ENCODE measurements at regions not wholly inside any gene's neighbourhood (a gene's known extent, or its start where the extent isn't known, plus 50 kb on each side); places are given as distances from the start of the nearest gene placed in this dataset.
"Not testable (repeated sequence)": the region's sequence is repeated elsewhere in the genome, so short reads cannot be mapped to it uniquely, and the experiment has no call there.

GRCh38 chr3:76523337-76523736 lies 516.6 kb upstream of the ROBO2 start:
- Histone ChIP-seq H3K9me3 (replicated peaks in 1 of 3) (no peaks in the 10 kb centered on the region), H3K36me3 (replicated peaks in 1 of 2) (no peaks in the 10 kb centered on the region), H3K27me3 (no peaks in the 10 kb centered on the region), H3K4me1 (replicated peaks in 1 of 2) (no peaks in the 10 kb centered on the region), H3K4me3 (no peak overlapping the region), H3K27ac (no peak overlapping the region)
- no peak for TF ChIP-seq POLR2A (IDR thresholded peaks at IDR 0.05)
- TF ChIP-seq CTCF (IDR thresholded peaks at IDR 0.05): no peak
- DNase-seq: no peak
- 51 to 64% (median 55%) methylated on average over 1 of the region's 1 CpG for WGBS, 4 donors
- intact Hi-C loops (cut with DNase I): no loop called here

GRCh38 chr3:76525726-76526125 lies 514.2 kb upstream of the ROBO2 start:
- 70 to 77% (median 75%) methylated on average over 2 of the region's 2 CpGs for WGBS, 4 donors
- intact Hi-C loops (cut with DNase I): no loop called here
- TF ChIP-seq POLR2A (IDR thresholded peaks at IDR 0.05) (no peak), CTCF (IDR thresholded peaks at IDR 0.05) (no peak)
- H3K27ac ChIP-seq: no peak overlapping the region
- H3K36me3 ChIP-seq (replicated peaks in 1 of 2): no peaks in the 10 kb centered on the region
- no peaks in the 10 kb centered on the region for H3K27me3 ChIP-seq
- no peak for DNase-seq
- no peaks in the 10 kb centered on the region for H3K4me1 ChIP-seq (replicated peaks in 1 of 2)
- no peaks in the 10 kb centered on the region for H3K9me3 ChIP-seq (replicated peaks in 1 of 3)
- no peak overlapping the region for H3K4me3 ChIP-seq

GRCh38 chr3:76527773-76528172 lies 512.1 kb upstream of the ROBO2 start:
- Histone ChIP-seq H3K9me3 (replicated peaks in 1 of 3) (no peaks in the 10 kb centered on the region), H3K4me3 (no peak overlapping the region), H3K27ac (no peak overlapping the region), H3K36me3 (replicated peaks in 1 of 2) (no peaks in the 10 kb centered on the region), H3K4me1 (replicated peaks in 1 of 2) (no peaks in the 10 kb centered on the region), H3K27me3 (no peaks in the 10 kb centered on the region)
- no peak for DNase-seq
- intact Hi-C loops (cut with DNase I): no loop called here
- TF ChIP-seq CTCF (IDR thresholded peaks at IDR 0.05): no peak
- no peak for TF ChIP-seq POLR2A (IDR thresholded peaks at IDR 0.05)

- no peak for DNase-seq
- Histone ChIP-seq H3K4me3 (no peak overlapping the region), H3K27me3 (no peaks in the 10 kb centered on the region), H3K4me1 (replicated peaks in 1 of 2) (no peaks in the 10 kb centered on the region), H3K36me3 (replicated peaks in 1 of 2) (no peaks in the 10 kb centered on the region), H3K9me3 (replicated peaks in 1 of 3) (no peaks in the 10 kb centered on the region), H3K27ac (no peak overlapping the region)
- TF ChIP-seq CTCF (IDR thresholded peaks at IDR 0.05): no peak
- TF ChIP-seq POLR2A (IDR thresholded peaks at IDR 0.05): no peak
- intact Hi-C loops (cut with DNase I): no loop called here
- 39 to 60% (median 51%) methylated on average over 2 of the region's 2 CpGs for WGBS, 4 donors
Observed at GRCh38 chr3:76532158-76532822, 507.6 kb upstream of the ROBO2 start.

GRCh38 chr3:76533710-76534109 lies 506.2 kb upstream of the ROBO2 start:
- H3K4me3 ChIP-seq; H3K9me3 ChIP-seq (replicated peaks in 1 of 3); H3K27me3 ChIP-seq; intact Hi-C loops (cut with DNase I); H3K27ac ChIP-seq; H3K4me1 ChIP-seq (replicated peaks in 1 of 2); H3K36me3 ChIP-seq (replicated peaks in 1 of 2); DNase-seq: not testable (repeated sequence)
- WGBS, 4 donors: 52 to 67% (median 55%) methylated on average over 4 of the region's 4 CpGs

GRCh38 chr3:76537857-76538256 lies 502.0 kb upstream of the ROBO2 start:
- H3K27me3 ChIP-seq; intact Hi-C loops (cut with DNase I); DNase-seq; H3K27ac ChIP-seq; H3K4me3 ChIP-seq; H3K36me3 ChIP-seq (replicated peaks in 1 of 2); H3K9me3 ChIP-seq (replicated peaks in 1 of 3); H3K4me1 ChIP-seq (replicated peaks in 1 of 2): not testable (repeated sequence)
- 77 to 82% (median 79%) methylated on average over 3 of the region's 3 CpGs for WGBS, 4 donors
